MM.1S (cell line): ENCODE measurements at regions not wholly inside any gene's neighbourhood (a gene's known extent, or its start where the extent isn't known, plus 50 kb on each side); places are given as distances from the start of the nearest gene placed in this dataset.

Experiments
- CTCF ChIP-seq: fragments of 300-600 bp; sonication (generic); IDR thresholded peaks from 2 replicates; pipeline ENCODE4 v1.5.1; 2016; ENCODE audit warnings: antibody characterized with exemption, low read length, mixed read lengths
- EZH2 ChIP-seq: fragments of 300-600 bp; sonication (generic); optimal IDR thresholded peaks from 2 replicates; pipeline ENCODE3; 2017; ENCODE audit warnings: low read depth, mild to moderate bottlenecking, antibody characterized with exemption, low read length, mixed read lengths
- EZH2phosphoT487 ChIP-seq: fragments of 300-600 bp; sonication (generic); IDR thresholded peaks from 2 replicates; pipeline ENCODE4 v1.6.1; 2018; ENCODE audit warnings: antibody characterized with exemption, low read length

- TF ChIP-seq CTCF (no peak), EZH2phosphoT487 (no peak), EZH2 (no peak)
Measured at GRCh38 chr6:25178336-25179035, 100.7 kb upstream of the CARMIL1 start.
